ENCODE measurements at regions not wholly inside any gene's neighbourhood (a gene's known extent, or its start where the extent isn't known, plus 50 kb on each side); places are given as distances from the start of the nearest gene placed in this dataset.
A peak's percentile ranks its signal among the peaks of the same experiment; 100 is the strongest.

GRCh38 chr13:51532736-51533197, 51.5 kb upstream of the WDFY2 start:
- no peaks in the 10 kb centered on the region for H3K79me2 ChIP-seq (ENCODE audit: control insufficient read depth, insufficient read depth, low read length)
- no peaks in the 10 kb centered on the region for H3K36me3 ChIP-seq (ENCODE audit: control insufficient read depth in 2 of 2, extremely low read depth in 1 of 2, insufficient read depth in 2 of 2, low read length in 2 of 2)
- no peaks in the 10 kb centered on the region for H3K9me3 ChIP-seq (ENCODE audit: control insufficient read depth, low read depth, low read length)
- peak; percentile 53 for FAIRE-seq
- no peak overlapping the region for H3K9ac ChIP-seq (ENCODE audit: control insufficient read depth, extremely low read depth, insufficient read depth, low read length)
- H4K20me1 ChIP-seq (ENCODE audit: control insufficient read depth, extremely low read depth, insufficient read depth, low read length): no peaks in the 10 kb centered on the region
- no peaks in the 10 kb centered on the region for H3K27me3 ChIP-seq (ENCODE audit: control insufficient read depth, extremely low read depth, insufficient read depth, low read length)
- no peak overlapping the region for H3K4me3 ChIP-seq (ENCODE audit: control insufficient read depth in 2 of 3, extremely low read depth in 1 of 3, insufficient read depth in 2 of 3, low read depth in 1 of 3, low read length in 3 of 3)
- DNase-seq (ENCODE audit: low read depth, low spot score): no peak
- dilution Hi-C loops (cut with MboI; ENCODE audit: extremely low pct_ligation_motif_present, low sequenced_read_pairs): no loop called here
- TF ChIP-seq CTCF (optimal IDR thresholded peaks at IDR 0.05 in 1 of 3, IDR thresholded peaks at IDR 0.05 in 1 of 3, conservative IDR thresholded peaks at IDR 0.05 in 1 of 3; ENCODE audit: extremely low read depth in 1 of 3, insufficient read depth in 2 of 3, low read length in 3 of 3) (no peak), EZH2 (IDR thresholded peaks at IDR 0.05; ENCODE audit: low read length) (no peak)
- peak overlapping the region; percentile 58 for H2AFZ ChIP-seq (ENCODE audit: control insufficient read depth, low read length)
- H3K9me1 ChIP-seq (ENCODE audit: control insufficient read depth, extremely low read depth, insufficient read depth, low read length): no peaks in the 10 kb centered on the region
- H3K27ac ChIP-seq (ENCODE audit: control insufficient read depth, insufficient read depth, low read length): no peak overlapping the region
- no peak overlapping the region for H3K4me2 ChIP-seq (ENCODE audit: control insufficient read depth, extremely low read depth, insufficient read depth, low read depth, low read length)
- H3K4me1 ChIP-seq (ENCODE audit: control insufficient read depth, extremely low read depth, insufficient read depth, low read length): peaks cover 14% of the 10 kb centered on the region

- Histone ChIP-seq H3K9me3 (ENCODE audit: control insufficient read depth, low read depth, low read length) (no peaks in the 10 kb centered on the region), H4K20me1 (ENCODE audit: control insufficient read depth, extremely low read depth, insufficient read depth, low read length) (no peaks in the 10 kb centered on the region), H2AFZ (ENCODE audit: control insufficient read depth, low read length) (peak overlapping the region; percentile 85), H3K27ac (ENCODE audit: control insufficient read depth, insufficient read depth, low read length) (peak overlapping the region; percentile 31), H3K79me2 (ENCODE audit: control insufficient read depth, insufficient read depth, low read length) (no peaks in the 10 kb centered on the region), H3K36me3 (ENCODE audit: control insufficient read depth in 2 of 2, extremely low read depth in 1 of 2, insufficient read depth in 2 of 2, low read length in 2 of 2) (no peaks in the 10 kb centered on the region), H3K4me2 (ENCODE audit: control insufficient read depth, extremely low read depth, insufficient read depth, low read depth, low read length) (peak overlapping the region; percentile 40), H3K9ac (ENCODE audit: control insufficient read depth, extremely low read depth, insufficient read depth, low read length) (peak overlapping the region; percentile 22), H3K9me1 (ENCODE audit: control insufficient read depth, extremely low read depth, insufficient read depth, low read length) (no peaks in the 10 kb centered on the region), H3K4me1 (ENCODE audit: control insufficient read depth, extremely low read depth, insufficient read depth, low read length) (peaks cover 14% of the 10 kb centered on the region), H3K4me3 (ENCODE audit: control insufficient read depth in 2 of 3, extremely low read depth in 1 of 3, insufficient read depth in 2 of 3, low read depth in 1 of 3, low read length in 3 of 3) (no peak overlapping the region), H3K27me3 (ENCODE audit: control insufficient read depth, extremely low read depth, insufficient read depth, low read length) (no peaks in the 10 kb centered on the region)
- dilution Hi-C loops (cut with MboI; ENCODE audit: extremely low pct_ligation_motif_present, low sequenced_read_pairs): no loop called here
- no peak for DNase-seq (ENCODE audit: low read depth, low spot score)
- peak; percentile 88 for FAIRE-seq
- TF ChIP-seq EZH2 (IDR thresholded peaks at IDR 0.05; ENCODE audit: low read length) (no peak), CTCF (optimal IDR thresholded peaks at IDR 0.05 in 1 of 3, IDR thresholded peaks at IDR 0.05 in 1 of 3, conservative IDR thresholded peaks at IDR 0.05 in 1 of 3; ENCODE audit: extremely low read depth in 1 of 3, insufficient read depth in 2 of 3, low read length in 3 of 3) (no peak)
These were observed 50.0 kb upstream of the WDFY2 start for GRCh38 chr13:51534041-51534817.
